ENCODE measurements at regions not wholly inside any gene's neighbourhood (a gene's known extent, or its start where the extent isn't known, plus 50 kb on each side); places are given as distances from the start of the nearest gene placed in this dataset.

GRCh38 chrX:13955975-13956374 lies 73.7 kb downstream of the GEMIN8 start:
- Histone ChIP-seq H3K9me3 (ENCODE audit: low read length) (no peaks in the 10 kb centered on the region), H3K79me2 (ENCODE audit: insufficient read depth, low read length) (no peaks in the 10 kb centered on the region), H2AFZ (ENCODE audit: low read length) (no peak overlapping the region), H3K27ac (ENCODE audit: extremely low read length, insufficient read depth, low read length) (no peak overlapping the region), H3K4me3 (replicated peaks in 1 of 3; ENCODE audit: insufficient read depth in 1 of 3, low read depth in 2 of 3, low read length in 3 of 3) (no peak overlapping the region), H4K20me1 (ENCODE audit: insufficient read depth, low read length) (no peaks in the 10 kb centered on the region), H3K9ac (ENCODE audit: insufficient read depth, low read depth, low read length) (no peak overlapping the region), H3K27me3 (ENCODE audit: control insufficient read depth in 1 of 2, insufficient read depth in 2 of 2, low read length in 2 of 2) (no peaks in the 10 kb centered on the region), H3K4me2 (ENCODE audit: low read depth, low read length) (no peak overlapping the region), H3K36me3 (replicated peaks in 1 of 2; ENCODE audit: control insufficient read depth in 1 of 2, insufficient read depth in 2 of 2, low read length in 2 of 2) (no peaks in the 10 kb centered on the region), H3K4me1 (ENCODE audit: insufficient read depth, low read length) (no peaks in the 10 kb centered on the region)
- BruUV-seq (replicated peaks), result no TSS peak
- DNase-seq (ENCODE audit: low spot score), result no peak
- in situ Hi-C loops (cut with HindIII; ENCODE audit: extremely low pct_ligation_motif_present, low pct_unique_long_range_greater_than_20kb) (no loop called here), intact Hi-C loops (cut with micrococcal nuclease; ENCODE audit: unreplicated experiment) (no loop called here)
- ATAC-seq, result no peak
- 88% methylated on average over 2 of the region's 3 CpGs for WGBS (ENCODE audit: low lambda C conversion rate)
- POLR2A ChIA-PET, result no interaction called here
- FAIRE-seq, result no peak
- CTCF ChIA-PET (ENCODE audit: low intra/inter-chr PET ratio, low total read pairs), result no interaction called here
- TF ChIP-seq ZNF280B (CRISPR knock-in tag; IDR thresholded peaks at IDR 0.05; ENCODE audit: borderline replicate concordance) (no peak), U2AF1 (optimal IDR thresholded peaks at IDR 0.05; ENCODE audit: low read depth, low read length) (no peak), CBFB (CRISPR knock-in tag; IDR thresholded peaks at IDR 0.05) (no peak), MLLT10 (CRISPR knock-in tag; IDR thresholded peaks at IDR 0.05) (no peak), JUND (CRISPR knock-in tag; IDR thresholded peaks at IDR 0.05) (no peak), FOXP4 (CRISPR knock-in tag; IDR thresholded peaks at IDR 0.05) (no peak), CBX2 (IDR thresholded peaks at IDR 0.05; ENCODE audit: low read depth, low read length) (no peak), CBX2 (CRISPR knock-in tag; IDR thresholded peaks at IDR 0.05; ENCODE audit: low read depth) (no peak), MAFG (CRISPR knock-in tag; IDR thresholded peaks at IDR 0.05) (no peak), DNMT3B (CRISPR knock-in tag; conservative IDR thresholded peaks at IDR 0.05) (no peak), TFE3 (CRISPR knock-in tag; IDR thresholded peaks at IDR 0.05) (no peak)
- TF ChIP-seq, protein P1, sequence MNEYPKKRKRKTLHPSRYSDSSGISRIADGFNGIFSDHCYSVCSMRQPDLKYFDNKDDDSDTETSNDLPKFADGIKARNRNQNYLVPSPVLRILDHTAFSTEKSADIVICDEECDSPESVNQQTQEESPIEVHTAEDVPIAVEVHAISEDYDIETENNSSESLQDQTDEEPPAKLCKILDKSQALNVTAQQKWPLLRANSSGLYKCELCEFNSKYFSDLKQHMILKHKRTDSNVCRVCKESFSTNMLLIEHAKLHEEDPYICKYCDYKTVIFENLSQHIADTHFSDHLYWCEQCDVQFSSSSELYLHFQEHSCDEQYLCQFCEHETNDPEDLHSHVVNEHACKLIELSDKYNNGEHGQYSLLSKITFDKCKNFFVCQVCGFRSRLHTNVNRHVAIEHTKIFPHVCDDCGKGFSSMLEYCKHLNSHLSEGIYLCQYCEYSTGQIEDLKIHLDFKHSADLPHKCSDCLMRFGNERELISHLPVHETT (CRISPR knock-in tag; conservative IDR thresholded peaks at IDR 0.05), result no peak
- TF ChIP-seq, protein P2, sequence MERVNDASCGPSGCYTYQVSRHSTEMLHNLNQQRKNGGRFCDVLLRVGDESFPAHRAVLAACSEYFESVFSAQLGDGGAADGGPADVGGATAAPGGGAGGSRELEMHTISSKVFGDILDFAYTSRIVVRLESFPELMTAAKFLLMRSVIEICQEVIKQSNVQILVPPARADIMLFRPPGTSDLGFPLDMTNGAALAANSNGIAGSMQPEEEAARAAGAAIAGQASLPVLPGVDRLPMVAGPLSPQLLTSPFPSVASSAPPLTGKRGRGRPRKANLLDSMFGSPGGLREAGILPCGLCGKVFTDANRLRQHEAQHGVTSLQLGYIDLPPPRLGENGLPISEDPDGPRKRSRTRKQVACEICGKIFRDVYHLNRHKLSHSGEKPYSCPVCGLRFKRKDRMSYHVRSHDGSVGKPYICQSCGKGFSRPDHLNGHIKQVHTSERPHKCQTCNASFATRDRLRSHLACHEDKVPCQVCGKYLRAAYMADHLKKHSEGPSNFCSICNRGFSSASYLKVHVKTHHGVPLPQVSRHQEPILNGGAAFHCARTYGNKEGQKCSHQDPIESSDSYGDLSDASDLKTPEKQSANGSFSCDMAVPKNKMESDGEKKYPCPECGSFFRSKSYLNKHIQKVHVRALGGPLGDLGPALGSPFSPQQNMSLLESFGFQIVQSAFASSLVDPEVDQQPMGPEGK (CRISPR knock-in tag; IDR thresholded peaks at IDR 0.05), result no peak
- TF ChIP-seq, protein P3, sequence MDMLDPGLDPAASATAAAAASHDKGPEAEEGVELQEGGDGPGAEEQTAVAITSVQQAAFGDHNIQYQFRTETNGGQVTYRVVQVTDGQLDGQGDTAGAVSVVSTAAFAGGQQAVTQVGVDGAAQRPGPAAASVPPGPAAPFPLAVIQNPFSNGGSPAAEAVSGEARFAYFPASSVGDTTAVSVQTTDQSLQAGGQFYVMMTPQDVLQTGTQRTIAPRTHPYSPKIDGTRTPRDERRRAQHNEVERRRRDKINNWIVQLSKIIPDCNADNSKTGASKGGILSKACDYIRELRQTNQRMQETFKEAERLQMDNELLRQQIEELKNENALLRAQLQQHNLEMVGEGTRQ (IDR thresholded peaks at IDR 0.05; ENCODE audit: low read depth, low read length), result no peak
- TF ChIP-seq, protein P3 (CRISPR knock-in tag; IDR thresholded peaks at IDR 0.05; ENCODE audit: borderline replicate concordance), result no peak

All from HepG2 (cell line).